GM10266 (cell line): ENCODE measurements at regions not wholly inside any gene's neighbourhood (a gene's known extent, or its start where the extent isn't known, plus 50 kb on each side); places are given as distances from the start of the nearest gene placed in this dataset.

Experiments
- DNase-seq: peaks from one replicate; pipeline ENCODE4 v3.0.0; 2012; ENCODE audit errors: extremely low spot score
- CTCF ChIP-seq: IDR thresholded peaks from 2 replicates; pipeline ENCODE4 v1.5.1; 2012; ENCODE audit warnings: mild to moderate bottlenecking, low read depth; ENCODE audit not compliant: control insufficient read depth, insufficient read depth; ENCODE audit errors: missing control alignments

- DNase-seq, result no peak
- TF ChIP-seq CTCF, result no peak
These were observed 195.1 kb downstream of the PTPRC start for GRCh38 chr1:198833706-198834503.

- TF ChIP-seq CTCF, result no peak
- no peak for DNase-seq
These were observed 198.6 kb downstream of the PTPRC start for GRCh38 chr1:198837278-198838021.

- no peak for TF ChIP-seq CTCF
- no peak for DNase-seq
These were observed 199.1 kb downstream of the PTPRC start for GRCh38 chr1:198838022-198838342.

- TF ChIP-seq CTCF, result no peak
- no peak for DNase-seq
These were observed 202.6 kb downstream of the PTPRC start for GRCh38 chr1:198841477-198841876.

- no peak for TF ChIP-seq CTCF
- DNase-seq, result no peak
These were observed 203.8 kb downstream of the PTPRC start for GRCh38 chr1:198842686-198843085.

- TF ChIP-seq CTCF, result no peak
- no peak for DNase-seq
These were observed 206.4 kb downstream of the PTPRC start for GRCh38 chr1:198845271-198845670.

- no peak for TF ChIP-seq CTCF
- DNase-seq, result no peak
These were observed 207.0 kb downstream of the PTPRC start for GRCh38 chr1:198845851-198846250.
